ENCODE measurements at regions not wholly inside any gene's neighbourhood (a gene's known extent, or its start where the extent isn't known, plus 50 kb on each side); places are given as distances from the start of the nearest gene placed in this dataset.

GRCh38 chr6:159594750-159595117, 98.3 kb downstream of the SOD2 start:
- H3K9me3 Mint-ChIP-seq, result no peaks in the 10 kb centered on the region
- Histone ChIP-seq H3K9me3 (ENCODE audit: control insufficient read depth, low read depth, low read length) (no peaks in the 10 kb centered on the region), H2BK12ac (ENCODE audit: insufficient read length, low read depth, low read length) (no peak overlapping the region), H3K18ac (ENCODE audit: insufficient read length, low read depth, low read length) (no peak overlapping the region), H3T11ph (ENCODE audit: low read length) (no peak overlapping the region), H3K23me2 (ENCODE audit: insufficient read length, low read depth, low read length, poor library complexity, severe bottlenecking) (no peaks in the 10 kb centered on the region), H3K79me1 (ENCODE audit: insufficient read depth, low read depth, low read length, poor library complexity, severe bottlenecking) (no peaks in the 10 kb centered on the region), H3K56ac (ENCODE audit: insufficient read length, low read depth, low read length) (no peak overlapping the region), H3K4me2 (ENCODE audit: insufficient read depth, insufficient read length, low read length) (no peak overlapping the region), H3K14ac (ENCODE audit: insufficient read depth, low read length) (no peak overlapping the region), H2AFZ (ENCODE audit: low read length) (no peak overlapping the region), H3K9ac (ENCODE audit: extremely low read depth, insufficient read length, low read length) (no peak overlapping the region), H3K27me3 (ENCODE audit: insufficient read depth, low read length) (no peaks in the 10 kb centered on the region), H3K23ac (ENCODE audit: insufficient read length, low read depth, low read length) (no peak overlapping the region), H2BK20ac (ENCODE audit: low read depth, low read length, poor library complexity, severe bottlenecking) (no peak overlapping the region), H4K8ac (replicated peaks; ENCODE audit: insufficient read length, low read depth, low read length) (no peak overlapping the region), H2BK120ac (ENCODE audit: low read depth, low read length, poor library complexity, severe bottlenecking) (no peak overlapping the region), H4K20me1 (ENCODE audit: control insufficient read depth, insufficient read depth, insufficient read length) (no peaks in the 10 kb centered on the region), H3K27ac (ENCODE audit: insufficient read length, low read depth, low read length) (no peak overlapping the region), H3K4ac (ENCODE audit: low read depth, low read length) (no peak overlapping the region), H2AK5ac (ENCODE audit: insufficient read length, low read length) (no peak overlapping the region), H4K5ac (ENCODE audit: insufficient read length, low read depth, low read length) (no peak overlapping the region), H4K91ac (ENCODE audit: insufficient read length, low read depth, low read length) (no peak overlapping the region), H2BK15ac (ENCODE audit: low read depth, low read length) (no peak overlapping the region), H3K79me2 (ENCODE audit: insufficient read depth, low read length) (no peaks in the 10 kb centered on the region), H3K4me1 (ENCODE audit: insufficient read depth, low read length) (no peaks in the 10 kb centered on the region), H2BK5ac (ENCODE audit: insufficient read length, low read length) (no peak overlapping the region)
- no peak overlapping the region for H3K4me3 Mint-ChIP-seq
- whole genome bisulfite sequencing (ENCODE audit: extremely low coverage, insufficient read length, low lambda C conversion rate), result no CpG with 5 or more reads among the region's 1 CpG
- DNase-seq, result no peak
- TF ChIP-seq CTCF (conservative IDR thresholded peaks at IDR 0.05), result no peak
- H3K27ac Mint-ChIP-seq, result no peak overlapping the region
- H3K4me1 Mint-ChIP-seq, result peaks cover 4 to 13% of the 10 kb centered on the region in 2 experiments
- peaks cover 4% of the 10 kb centered on the region; the same call in 1 of the 2 replicates for H3K27me3 Mint-ChIP-seq (ENCODE audit: low read depth)
- no peaks in the 10 kb centered on the region for H3K36me3 Mint-ChIP-seq (ENCODE audit: insufficient read depth in 1 of 3, low read depth in 3 of 3)

All from H9 (cell line).